PC-9 (cell line): ENCODE measurements at regions not wholly inside any gene's neighbourhood (a gene's known extent, or its start where the extent isn't known, plus 50 kb on each side); places are given as distances from the start of the nearest gene placed in this dataset.

Experiments used
- BruUV-seq: library from RNA; stranded (reverse); fragments of 400-500 nt; replicated peaks from 2 replicates; lab custom pipeline; 2021; lab: Mats Ljungman, UMichigan
- CTCF ChIA-PET: fragments of 300-600 bp; sonication (Branson Sonifier 250); formaldehyde crosslinking; loops from one replicate; lab custom pipeline; 2022; ENCODE audit warnings: antibody characterized with exemption; lab: Charles Lee
- POLR2A ChIA-PET: fragments of 300-600 bp; sonication (Branson Sonifier 250); formaldehyde crosslinking; loops from one replicate; lab custom pipeline; 2022; ENCODE audit warnings: antibody characterized with exemption; ENCODE audit not compliant: unreplicated experiment; lab: Charles Lee
- DNase-seq, 2 experiments: peaks; one replicate each; pipeline versions ENCODE4 v3.0.0 to v3.0.0-alpha.2; 2015 to 2022; ENCODE audit warnings: mixed read lengths in 1 of 2
- H2AFZ ChIP-seq: fragments of 200-600 bp; sonication (generic); 2 replicates; pipeline ENCODE4 v1.8.1; 2017; ENCODE audit warnings: antibody characterized with exemption
- H3F3A ChIP-seq: fragments of 200-600 bp; sonication (generic); 2 replicates; pipeline ENCODE4 v1.8.1; 2017; ENCODE audit warnings: antibody characterized with exemption, mild to moderate bottlenecking, low read depth; ENCODE audit not compliant: insufficient read depth
- H3K27ac ChIP-seq: fragments of 200-600 bp; sonication (generic); 2 replicates; pipeline ENCODE4 v1.6.1; 2016; ENCODE audit warnings: mixed run types
- H3K27me3 ChIP-seq: fragments of 200-600 bp; sonication (generic); 2 replicates; pipeline ENCODE4 v1.6.1; 2016; ENCODE audit warnings: low read depth, mixed run types; ENCODE audit not compliant: insufficient read depth
- H3K36me3 ChIP-seq: fragments of 200-600 bp; sonication (generic); 2 replicates; pipeline ENCODE4 v1.6.1; 2016; ENCODE audit warnings: low read depth, mixed run types
- H3K4me1 ChIP-seq: fragments of 200-600 bp; sonication (generic); replicated peaks from 2 replicates; pipeline ENCODE4 v1.6.1; 2016; ENCODE audit warnings: mixed run types; ENCODE audit not compliant: insufficient read depth
- H3K4me2 ChIP-seq: fragments of 200-600 bp; sonication (generic); 2 replicates; pipeline ENCODE4 v1.6.1; 2017; ENCODE audit warnings: mixed run types
- H3K4me3 ChIP-seq: fragments of 200-600 bp; sonication (generic); 2 replicates; pipeline ENCODE4 v1.6.1; 2016; ENCODE audit warnings: mixed run types
- H3K79me2 ChIP-seq: fragments of 200-600 bp; sonication (generic); 2 replicates; pipeline ENCODE4 v1.6.1; 2017; ENCODE audit warnings: low read depth, mixed run types
- H3K9me2 ChIP-seq: fragments of 200-600 bp; sonication (generic); 2 replicates; pipeline ENCODE4 v1.8.1; 2017; ENCODE audit warnings: mild to moderate bottlenecking; ENCODE audit not compliant: insufficient read depth
- H3K9me3 ChIP-seq: fragments of 200-600 bp; sonication (generic); 2 replicates; pipeline ENCODE4 v1.8.1; 2016; ENCODE audit warnings: low read depth; ENCODE audit not compliant: insufficient read depth
- H4K20me1 ChIP-seq: fragments of 200-600 bp; sonication (generic); 2 replicates; pipeline ENCODE4 v1.8.1; 2017; ENCODE audit not compliant: insufficient read depth
- EZH2 ChIP-seq: fragments of 200-600 bp; sonication (generic); IDR thresholded peaks from 2 replicates; pipeline ENCODE4 v1.8.0; 2017; ENCODE audit warnings: antibody characterized with exemption, low read depth
- intact Hi-C: fragments of 100-400 bp; cut with micrococcal nuclease; formaldehyde crosslinking; loops from one replicate; pipeline ENCODE4 v1.10.0; 2022; ENCODE audit not compliant: unreplicated experiment
- TF ChIP-seq, protein P1 (sequence below): fragments of 200-600 bp; sonication (generic); conservative IDR thresholded peaks from 2 replicates; pipeline ENCODE4 v1.6.1; 2017; ENCODE audit warnings: mixed run types, antibody characterized with exemption, mild to moderate bottlenecking, moderate library complexity

DNA sequence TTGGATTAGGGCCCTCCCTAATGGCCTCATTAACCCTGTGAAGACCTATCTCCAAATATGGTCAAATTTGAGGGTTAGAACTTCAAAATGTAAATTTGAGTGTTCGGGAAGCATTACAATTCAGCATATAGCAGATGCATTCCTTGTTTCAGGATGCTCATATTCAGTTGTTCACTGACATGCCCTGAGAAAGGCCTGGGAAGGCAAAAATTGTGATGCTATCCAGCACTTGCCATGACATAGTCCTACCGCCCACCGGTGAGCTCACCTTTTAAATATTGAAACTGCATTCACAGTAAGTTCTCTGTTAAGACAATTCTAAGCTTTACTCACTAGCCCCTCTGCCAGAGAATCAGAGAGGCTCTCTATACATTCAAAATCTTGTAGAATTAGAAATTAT is 300.3 kb upstream of the CCDC54 start:
- no peak overlapping the region; the same call in 1 of the 2 replicates for H2AFZ ChIP-seq
- DNase-seq = no peak
- ChIA-PET POLR2A (no interaction called here), CTCF (no interaction called here)
- H3K79me2 ChIP-seq = no peaks in the 10 kb centered on the region
- H3K36me3 ChIP-seq = no peaks in the 10 kb centered on the region
- intact Hi-C loops = no loop called here
- no peaks in the 10 kb centered on the region for H3K4me1 ChIP-seq
- BruUV-seq = no TSS peak
- H3F3A ChIP-seq = no peaks in the 10 kb centered on the region
- H3K27ac ChIP-seq = no peak overlapping the region
- H3K9me3 ChIP-seq = no peaks in the 10 kb centered on the region
- no peaks in the 10 kb centered on the region for H3K27me3 ChIP-seq
- TF ChIP-seq EZH2 = no peak
- TF ChIP-seq, protein P1, sequence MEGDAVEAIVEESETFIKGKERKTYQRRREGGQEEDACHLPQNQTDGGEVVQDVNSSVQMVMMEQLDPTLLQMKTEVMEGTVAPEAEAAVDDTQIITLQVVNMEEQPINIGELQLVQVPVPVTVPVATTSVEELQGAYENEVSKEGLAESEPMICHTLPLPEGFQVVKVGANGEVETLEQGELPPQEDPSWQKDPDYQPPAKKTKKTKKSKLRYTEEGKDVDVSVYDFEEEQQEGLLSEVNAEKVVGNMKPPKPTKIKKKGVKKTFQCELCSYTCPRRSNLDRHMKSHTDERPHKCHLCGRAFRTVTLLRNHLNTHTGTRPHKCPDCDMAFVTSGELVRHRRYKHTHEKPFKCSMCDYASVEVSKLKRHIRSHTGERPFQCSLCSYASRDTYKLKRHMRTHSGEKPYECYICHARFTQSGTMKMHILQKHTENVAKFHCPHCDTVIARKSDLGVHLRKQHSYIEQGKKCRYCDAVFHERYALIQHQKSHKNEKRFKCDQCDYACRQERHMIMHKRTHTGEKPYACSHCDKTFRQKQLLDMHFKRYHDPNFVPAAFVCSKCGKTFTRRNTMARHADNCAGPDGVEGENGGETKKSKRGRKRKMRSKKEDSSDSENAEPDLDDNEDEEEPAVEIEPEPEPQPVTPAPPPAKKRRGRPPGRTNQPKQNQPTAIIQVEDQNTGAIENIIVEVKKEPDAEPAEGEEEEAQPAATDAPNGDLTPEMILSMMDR = no peak
- H3K4me2 ChIP-seq = no peak overlapping the region
- no peaks in the 10 kb centered on the region for H4K20me1 ChIP-seq
- H3K4me3 ChIP-seq = no peak overlapping the region
- no peaks in the 10 kb centered on the region for H3K9me2 ChIP-seq

DNA sequence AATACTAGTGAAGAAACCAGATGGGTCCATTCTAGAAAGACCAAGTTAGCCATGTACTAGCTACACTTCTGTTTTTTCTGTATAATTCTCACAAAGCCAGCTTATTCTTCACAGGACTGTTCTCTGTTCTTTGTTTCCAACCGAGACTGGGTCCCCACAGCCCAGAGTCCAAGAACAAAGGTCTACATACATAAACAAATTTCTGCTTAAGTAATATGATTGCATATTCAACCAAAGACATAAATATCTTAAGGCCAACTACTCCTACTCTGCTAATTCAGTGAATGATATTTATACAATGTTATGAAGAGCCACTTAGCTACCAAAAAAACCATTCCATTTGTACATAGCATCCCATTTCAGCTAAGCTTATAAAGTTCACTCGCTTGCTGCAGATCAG is 299.8 kb upstream of the CCDC54 start:
- no peak overlapping the region for H3K4me2 ChIP-seq
- no peak for DNase-seq
- no peak overlapping the region; the same call in 1 of the 2 replicates for H2AFZ ChIP-seq
- no TSS peak for BruUV-seq
- no peaks in the 10 kb centered on the region for H3K9me2 ChIP-seq
- no peaks in the 10 kb centered on the region for H3F3A ChIP-seq
- no peak overlapping the region for H3K27ac ChIP-seq
- TF ChIP-seq, protein P1 = no peak
- TF ChIP-seq EZH2 = no peak
- ChIA-PET POLR2A (no interaction called here), CTCF (no interaction called here)
- no peaks in the 10 kb centered on the region for H3K79me2 ChIP-seq
- H3K27me3 ChIP-seq = no peaks in the 10 kb centered on the region
- H3K9me3 ChIP-seq = no peaks in the 10 kb centered on the region
- intact Hi-C loops = no loop called here
- H3K4me1 ChIP-seq = no peaks in the 10 kb centered on the region
- no peaks in the 10 kb centered on the region for H3K36me3 ChIP-seq
- no peaks in the 10 kb centered on the region for H4K20me1 ChIP-seq
- H3K4me3 ChIP-seq = no peak overlapping the region

DNA sequence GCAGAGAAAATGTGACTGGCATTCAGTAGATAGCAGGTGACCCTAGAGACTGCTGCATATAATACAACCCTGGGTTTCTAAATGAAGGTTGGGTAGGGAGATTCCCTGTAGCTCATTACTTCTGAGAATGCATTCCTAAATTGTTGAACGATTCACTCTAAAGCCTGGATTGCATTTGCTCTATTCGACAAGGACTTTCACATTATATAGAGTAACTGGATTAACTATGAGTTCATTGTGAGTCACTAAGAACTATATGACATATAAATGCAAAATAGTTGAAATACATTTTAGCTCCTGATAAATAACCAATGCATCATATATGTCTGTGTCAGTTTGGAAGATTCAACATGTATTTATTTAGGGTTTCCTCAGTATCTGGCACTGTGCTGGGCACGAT is 294.7 kb upstream of the CCDC54 start:
- H3K79me2 ChIP-seq = no peaks in the 10 kb centered on the region
- BruUV-seq = no TSS peak
- no peaks in the 10 kb centered on the region for H3K9me3 ChIP-seq
- POLR2A ChIA-PET = interaction anchor here (0.6 kb wide), 1 partner anchor 74 kb away, joined by 4 read pairs; no protein-coding TSS in a partner anchor
- no peak overlapping the region for H2AFZ ChIP-seq
- intact Hi-C loops = no loop called here
- no peak overlapping the region for H3K27ac ChIP-seq
- no peak overlapping the region for H3K4me3 ChIP-seq
- H3K9me2 ChIP-seq = no peaks in the 10 kb centered on the region
- no peaks in the 10 kb centered on the region for H3K4me1 ChIP-seq
- H4K20me1 ChIP-seq = no peaks in the 10 kb centered on the region
- no peak overlapping the region for H3K4me2 ChIP-seq
- no peaks in the 10 kb centered on the region for H3F3A ChIP-seq
- DNase-seq = no peak
- TF ChIP-seq, protein P1 = no peak
- no peak for TF ChIP-seq EZH2
- no peaks in the 10 kb centered on the region for H3K36me3 ChIP-seq
- CTCF ChIA-PET = no interaction called here
- H3K27me3 ChIP-seq = no peaks in the 10 kb centered on the region
